ENCODE measurements at regions not wholly inside any gene's neighbourhood (a gene's known extent, or its start where the extent isn't known, plus 50 kb on each side); places are given as distances from the start of the nearest gene placed in this dataset.

GRCh38 chr2:149993316-149993715, 405.7 kb upstream of the MMADHC start:
- TF ChIP-seq CTCF (conservative IDR thresholded peaks at IDR 0.05; ENCODE audit: low read length), result no peak
- TF ChIP-seq EZH2phosphoT487 (IDR thresholded peaks at IDR 0.05; ENCODE audit: borderline replicate concordance), result no peak

All from Loucy (cell line).